ENCODE measurements at regions not wholly inside any gene's neighbourhood (a gene's known extent, or its start where the extent isn't known, plus 50 kb on each side); places are given as distances from the start of the nearest gene placed in this dataset.

DNA sequence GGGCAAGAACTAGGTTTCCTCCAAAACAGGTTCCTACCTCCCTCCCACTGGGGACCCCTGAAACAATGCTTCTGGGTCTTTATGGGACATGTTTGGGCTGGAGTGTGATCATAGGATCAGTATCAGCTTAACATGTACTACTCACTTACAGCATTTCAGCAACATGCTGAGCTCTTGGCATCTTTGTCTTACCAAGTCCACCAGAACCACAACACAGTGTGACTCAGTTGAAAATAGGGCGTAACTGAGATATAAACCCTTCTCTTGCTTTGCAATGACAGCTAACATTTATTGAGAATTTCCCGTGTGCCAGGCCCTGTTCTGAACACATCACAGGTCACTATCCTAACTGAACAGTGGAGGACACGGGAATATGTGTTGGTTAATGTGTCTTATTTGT lies 218.5 kb upstream of the LNX1 start:
- DNase-seq: no peak

DNA sequence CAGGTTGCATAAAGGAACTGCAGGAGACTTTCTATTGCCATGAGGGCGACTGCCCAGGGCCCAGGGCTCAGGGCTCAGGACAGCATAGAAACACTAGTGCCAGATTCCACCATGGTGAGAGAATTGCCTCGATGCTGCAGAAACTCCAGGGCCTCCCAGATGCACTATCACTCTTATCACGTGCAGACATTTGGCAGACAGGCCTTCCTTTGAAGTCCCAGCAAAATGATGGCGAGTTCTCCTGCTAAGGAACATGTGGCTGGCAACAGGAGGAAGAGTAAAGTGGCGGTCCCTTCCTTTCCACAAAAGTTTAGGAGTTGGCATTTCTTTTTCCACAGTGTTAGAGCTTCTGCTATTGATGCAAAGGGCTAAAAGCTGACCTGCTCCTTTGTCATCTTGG lies 214.0 kb upstream of the LNX1 start:
- no peak for DNase-seq

GRCh38 chr4:53804719-53805118 lies 213.4 kb upstream of the LNX1 start:
- peak; percentile 2 to 13 for DNase-seq

DNA sequence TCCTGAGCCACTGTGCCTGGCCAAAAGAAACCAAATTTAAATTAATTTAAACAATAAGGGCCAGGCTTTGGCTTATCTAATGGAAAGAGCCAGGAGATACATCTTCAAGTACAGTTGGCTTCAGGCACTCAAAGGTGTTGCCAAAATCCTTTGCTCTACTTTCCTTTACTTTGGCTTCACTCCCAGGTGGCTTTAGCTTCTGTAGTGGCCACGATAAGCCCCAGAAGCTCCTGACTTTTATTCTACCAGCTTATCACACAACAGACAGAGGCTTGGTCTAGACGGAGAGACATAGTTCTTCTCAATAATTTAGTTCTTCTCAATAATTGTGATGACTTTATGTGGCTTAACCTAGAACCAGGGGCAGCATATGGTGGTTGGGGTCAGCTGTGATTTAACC lies 211.2 kb upstream of the LNX1 start:
- DNase-seq: no peak

DNA sequence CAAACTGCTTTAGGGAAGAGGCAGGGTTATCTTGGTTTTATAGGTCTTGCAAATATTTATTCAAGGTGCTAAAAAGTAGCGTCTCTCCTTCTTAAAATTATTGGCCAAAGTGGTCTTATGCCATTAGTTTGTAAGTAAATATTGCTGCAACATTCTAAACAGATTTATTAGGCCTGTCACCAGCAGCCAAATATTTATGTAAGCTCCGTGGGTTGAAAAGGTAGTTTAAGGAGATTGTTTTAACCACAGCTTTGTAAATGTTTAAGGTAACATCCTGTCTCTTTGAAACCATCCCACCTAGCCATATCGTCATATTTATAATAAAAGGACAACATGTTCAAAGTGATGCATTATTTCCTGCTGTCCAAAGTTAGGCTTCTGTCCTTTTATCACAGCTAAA lies 210.1 kb upstream of the LNX1 start:
- DNase-seq: no peak

DNA sequence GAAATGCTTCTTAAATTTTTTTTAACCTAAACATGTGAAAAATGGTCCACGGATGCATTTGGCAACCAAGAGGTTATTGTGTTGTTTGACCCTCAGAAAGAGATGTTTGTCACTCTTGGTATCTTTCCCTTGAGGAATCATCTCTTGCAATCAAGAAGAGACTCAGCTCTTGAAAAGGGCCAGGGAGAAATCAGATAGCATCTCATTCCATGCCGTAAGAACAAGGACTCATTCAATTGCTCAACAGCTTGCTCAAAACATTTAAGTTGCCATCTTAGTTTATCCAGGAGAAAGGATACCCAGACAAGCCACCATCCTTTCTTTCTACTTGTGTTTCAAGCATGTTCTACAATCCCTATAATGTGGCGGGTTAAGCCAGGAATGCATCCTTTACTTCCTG lies 209.5 kb upstream of the LNX1 start:
- DNase-seq: no peak

DNA sequence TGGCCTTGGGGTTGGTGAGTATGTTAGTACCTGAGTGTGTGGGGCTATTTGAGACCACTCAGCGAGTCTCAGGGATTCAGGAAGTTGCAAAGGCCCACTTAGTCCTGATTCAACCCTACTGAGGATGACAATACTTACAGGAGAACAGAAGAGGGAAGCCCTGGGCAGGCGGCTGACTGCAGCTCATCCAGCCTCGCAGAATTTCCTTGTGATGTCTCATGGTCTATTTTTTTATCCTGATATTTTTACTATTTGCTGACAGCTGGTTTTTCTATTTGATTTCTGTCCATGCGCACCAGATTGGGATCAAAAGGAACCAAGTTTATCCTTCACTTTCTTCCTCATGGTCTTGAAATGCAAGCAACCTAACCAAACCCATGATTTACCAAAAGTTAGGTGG lies 201.8 kb upstream of the LNX1 start:
- no peak for DNase-seq

DNA sequence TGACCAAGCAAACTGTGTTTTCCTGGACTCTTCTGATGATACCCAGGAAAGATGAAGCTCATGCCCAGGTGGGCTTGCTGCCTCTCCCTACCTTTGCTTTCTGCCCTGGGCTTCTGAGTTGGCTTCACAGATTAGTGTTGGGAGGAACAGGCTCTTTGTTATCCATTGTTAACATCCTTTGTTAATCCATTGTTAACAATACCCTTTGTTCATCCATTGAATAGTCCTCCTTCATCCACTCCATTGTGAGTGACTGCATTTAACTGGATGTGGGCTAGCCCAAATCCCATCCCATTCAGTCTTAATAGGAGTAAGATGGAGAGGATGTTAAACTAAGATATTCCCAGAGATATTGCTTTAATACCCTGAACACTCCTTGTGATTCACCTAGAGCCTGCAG lies 199.0 kb upstream of the LNX1 start:
- no peak for DNase-seq

DNA sequence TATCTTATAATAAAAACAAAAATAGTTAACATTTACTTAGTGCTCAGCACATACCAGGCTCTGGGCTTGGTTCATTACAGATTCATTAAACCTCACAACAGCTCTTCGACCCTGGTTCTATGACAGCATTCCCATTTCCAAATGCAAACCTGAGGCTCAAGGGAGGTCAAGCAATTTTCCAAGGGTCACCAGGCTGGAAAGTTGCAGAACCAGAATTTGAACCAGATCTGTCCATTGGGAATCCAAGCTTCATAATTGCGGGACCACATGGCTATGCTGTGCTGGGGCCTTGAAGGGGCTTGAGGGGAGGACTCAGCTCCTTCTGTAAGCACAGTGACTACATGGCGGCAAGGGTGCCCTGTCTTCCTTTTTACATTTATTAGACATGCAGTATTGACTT lies 197.3 kb upstream of the LNX1 start:
- DNase-seq: no peak

DNA sequence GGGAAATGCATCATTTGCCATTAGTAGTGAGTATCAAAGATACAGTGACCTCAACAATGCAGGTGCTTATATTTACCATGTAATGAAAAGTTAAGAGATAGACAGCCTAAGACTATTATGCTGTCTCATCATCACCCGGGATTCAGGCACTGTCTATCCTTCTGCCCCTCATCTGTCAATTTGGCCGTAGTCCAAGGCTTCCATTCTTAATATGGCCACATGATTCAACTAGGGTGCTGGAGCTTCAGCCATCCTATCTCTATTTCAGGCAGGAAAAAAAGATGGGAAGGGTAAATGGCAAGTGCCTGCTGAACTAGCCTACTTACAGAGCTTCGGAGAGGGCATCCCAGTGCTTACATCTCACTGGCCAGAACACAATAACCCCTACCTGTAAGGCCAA lies 196.7 kb upstream of the LNX1 start:
- DNase-seq: no peak

GRCh38 chr4:53786632-53787031 lies 195.3 kb upstream of the LNX1 start:
- no peak for DNase-seq

DNA sequence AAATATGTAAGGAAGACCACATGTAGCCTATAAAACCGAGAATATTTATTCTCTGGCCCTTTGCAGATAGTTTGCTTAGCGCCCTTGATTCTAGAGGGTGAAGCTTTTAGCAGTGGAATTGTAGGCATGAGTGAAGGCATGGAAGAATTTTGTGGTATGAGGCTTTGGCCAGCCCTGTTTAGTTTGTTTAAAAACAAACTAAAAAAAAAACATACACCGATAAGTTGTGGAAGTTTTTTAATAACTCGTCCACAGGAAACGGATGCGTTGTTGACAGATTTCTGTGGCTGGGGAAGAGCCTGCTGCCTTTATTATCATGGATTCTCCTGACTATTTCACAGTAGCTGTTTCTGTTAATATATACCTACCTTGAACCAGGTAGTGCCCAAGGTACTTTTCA lies 194.7 kb upstream of the LNX1 start:
- no peak for DNase-seq

- DNase-seq: no peak
Observed at GRCh38 chr4:53784112-53784511, 192.8 kb upstream of the LNX1 start.

- DNase-seq: no peak
Observed at GRCh38 chr4:53783208-53783859, 192.0 kb upstream of the LNX1 start.

DNA sequence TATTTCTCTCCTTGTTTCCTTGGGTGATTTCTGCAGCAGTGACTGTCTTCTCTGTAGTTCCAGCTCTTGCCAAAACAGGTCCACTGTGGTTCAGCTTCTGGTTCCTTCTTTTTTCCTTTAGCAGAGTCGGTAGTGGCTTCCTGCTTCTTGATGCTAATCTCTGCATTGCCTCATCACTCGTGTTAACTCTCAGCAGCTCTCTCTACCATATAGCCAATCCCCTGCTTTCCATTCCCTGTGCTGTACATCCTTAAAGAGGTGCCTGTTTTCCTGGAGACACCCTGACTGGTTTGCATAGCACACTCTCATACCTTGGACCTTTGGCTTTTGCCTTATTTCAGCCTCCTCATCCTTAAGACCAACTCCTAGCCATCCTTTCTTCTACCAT lies 191.2 kb upstream of the LNX1 start:
- DNase-seq: no peak

DNA sequence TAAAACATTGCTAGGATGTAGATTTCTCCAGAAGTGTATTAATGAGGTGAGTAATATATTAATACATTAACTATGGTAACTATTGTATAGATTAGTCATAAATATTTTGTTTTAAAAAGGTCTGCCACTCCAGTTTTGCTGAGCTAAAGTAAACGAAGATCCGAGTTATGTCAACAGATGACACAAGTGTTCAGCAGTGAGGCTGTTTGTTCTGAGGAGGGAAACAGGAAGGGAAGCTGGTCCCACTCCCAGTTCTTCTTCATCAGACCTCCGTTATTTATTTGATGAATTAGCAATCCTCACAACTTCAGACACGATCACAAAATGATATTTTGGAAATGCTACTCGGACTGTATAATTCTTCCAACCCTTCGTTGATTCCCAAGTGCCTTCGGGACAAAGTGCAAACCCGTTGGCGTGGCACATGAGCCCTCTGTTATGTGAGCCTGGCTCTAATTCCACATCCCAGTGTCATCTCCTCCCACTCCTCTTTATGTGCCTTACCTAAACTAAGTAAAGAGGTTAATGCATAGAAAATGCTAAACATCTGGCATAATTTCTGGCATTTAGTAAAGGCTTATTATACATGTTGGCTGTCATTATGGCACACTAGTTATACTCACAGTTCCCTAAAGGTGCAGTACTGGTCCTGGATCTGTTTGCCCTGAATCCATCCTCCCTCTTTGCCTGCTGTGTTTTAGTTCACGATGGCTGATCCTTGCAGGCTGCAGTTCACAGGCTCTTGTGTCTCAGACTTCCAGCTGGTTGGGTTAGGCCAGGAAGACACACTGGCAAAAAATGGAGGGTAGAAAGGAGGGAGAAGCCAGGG lies 190.6 kb upstream of the LNX1 start:
- no peak for DNase-seq

DNA sequence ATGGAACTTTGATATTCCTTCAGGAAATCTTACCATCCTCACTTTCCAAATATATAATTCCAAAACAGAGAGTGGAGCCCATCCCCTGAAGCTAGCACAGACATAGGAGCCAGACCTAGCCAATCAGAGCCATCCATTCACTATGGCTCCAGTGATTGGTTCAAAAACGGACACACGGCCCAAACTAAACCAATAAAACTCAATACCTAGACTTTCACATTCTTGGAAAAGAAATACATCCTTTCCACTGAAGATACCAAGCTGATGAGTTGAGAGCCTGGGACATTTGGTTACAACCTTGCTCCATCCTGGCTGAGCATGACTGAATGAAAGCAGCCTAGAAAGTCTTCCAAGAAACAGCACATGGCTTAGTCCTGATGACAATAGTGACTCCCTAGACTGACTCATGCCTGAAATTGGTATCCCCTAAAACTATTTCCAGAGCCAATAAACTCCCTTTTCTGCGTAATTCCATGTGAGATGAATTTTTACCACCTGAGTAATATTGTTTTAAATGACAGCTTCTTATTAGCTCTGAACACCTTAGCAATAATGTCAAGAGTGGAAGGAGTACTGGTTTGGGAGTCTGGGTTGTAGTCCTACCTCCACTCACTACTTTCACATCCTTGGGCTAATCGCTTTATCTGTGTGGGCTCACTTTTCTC lies 189.6 kb upstream of the LNX1 start:
- no peak for DNase-seq

GRCh38 chr4:53779025-53779424 lies 187.7 kb upstream of the LNX1 start:
- DNase-seq: no peak

GRCh38 chr4:53778155-53778554 lies 186.9 kb upstream of the LNX1 start:
- DNase-seq: no peak

DNA sequence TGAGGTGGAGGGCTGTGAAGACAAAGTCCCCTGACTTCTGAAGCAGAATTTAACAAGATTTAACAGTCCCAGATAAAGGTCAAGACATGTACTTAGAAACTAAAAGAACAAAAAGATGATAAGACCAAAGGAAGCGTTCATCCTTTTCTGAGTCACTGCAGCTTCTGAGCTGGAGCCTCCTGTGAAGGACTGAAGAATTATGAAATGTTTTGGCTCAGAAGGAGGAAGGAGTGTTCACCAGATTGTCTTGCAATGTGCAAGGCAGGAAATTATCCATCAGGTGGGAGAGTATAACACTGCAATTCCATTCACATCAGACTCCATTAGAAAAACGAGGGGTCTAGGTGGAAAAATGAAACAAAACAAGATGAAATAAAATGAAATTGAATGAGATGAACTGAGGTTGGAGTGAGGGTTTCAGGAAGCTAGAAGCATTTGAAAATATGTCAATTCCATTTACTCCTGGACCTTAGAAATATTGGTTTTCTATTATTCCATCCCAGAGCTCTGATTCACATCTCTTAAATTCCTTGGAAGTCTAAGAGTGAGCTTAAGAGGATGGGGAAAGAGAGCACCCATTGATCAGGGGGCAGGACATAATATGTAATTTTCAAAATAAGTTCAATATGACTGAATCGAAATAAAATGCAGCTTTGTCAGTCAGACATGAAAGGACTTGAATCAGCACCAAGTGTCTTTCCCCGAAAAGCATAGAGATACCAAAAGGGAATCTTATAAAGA lies 186.1 kb upstream of the LNX1 start:
- no peak for DNase-seq

DNA sequence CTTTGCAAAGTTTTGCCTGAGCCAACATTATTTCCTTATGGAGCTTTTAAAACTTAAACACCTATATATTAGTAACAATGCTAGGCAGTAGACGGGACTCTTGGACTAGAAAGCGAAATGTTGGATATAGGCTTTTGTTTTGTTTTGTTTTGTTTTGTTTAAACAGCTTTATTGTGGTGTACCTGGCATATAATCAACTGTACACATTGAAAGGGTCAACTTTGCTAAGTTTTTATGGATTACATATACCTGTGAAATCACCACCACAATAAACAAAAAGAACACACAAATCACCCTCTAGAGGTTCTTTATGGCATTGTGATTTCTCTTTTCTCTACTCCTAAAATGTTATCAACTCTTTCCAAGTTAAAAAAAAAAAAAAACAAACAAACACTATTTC lies 184.9 kb upstream of the LNX1 start:
- no peak for DNase-seq

- no peak for DNase-seq
Observed at GRCh38 chr4:53775381-53775780, 184.1 kb upstream of the LNX1 start.

DNA sequence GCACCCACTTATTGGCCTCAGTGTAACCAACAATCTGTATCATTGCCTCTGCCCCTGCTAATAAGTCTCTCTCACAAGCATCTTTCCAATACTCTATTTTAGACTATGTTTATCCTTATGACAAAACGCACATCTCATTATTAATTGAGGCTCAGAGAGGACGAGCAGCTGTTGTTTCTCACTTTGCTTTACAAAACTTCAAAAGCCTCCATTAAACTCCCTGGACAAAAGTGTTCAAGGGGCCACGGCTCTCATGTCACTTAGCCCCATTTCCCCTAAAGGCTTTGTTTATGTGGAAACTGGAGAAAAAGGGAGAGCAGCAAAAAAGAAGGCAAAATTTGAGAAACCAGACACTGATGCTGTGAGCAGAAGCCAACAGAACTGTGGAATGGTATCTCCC lies 180.0 kb upstream of the LNX1 start:
- no peak for DNase-seq

DNA sequence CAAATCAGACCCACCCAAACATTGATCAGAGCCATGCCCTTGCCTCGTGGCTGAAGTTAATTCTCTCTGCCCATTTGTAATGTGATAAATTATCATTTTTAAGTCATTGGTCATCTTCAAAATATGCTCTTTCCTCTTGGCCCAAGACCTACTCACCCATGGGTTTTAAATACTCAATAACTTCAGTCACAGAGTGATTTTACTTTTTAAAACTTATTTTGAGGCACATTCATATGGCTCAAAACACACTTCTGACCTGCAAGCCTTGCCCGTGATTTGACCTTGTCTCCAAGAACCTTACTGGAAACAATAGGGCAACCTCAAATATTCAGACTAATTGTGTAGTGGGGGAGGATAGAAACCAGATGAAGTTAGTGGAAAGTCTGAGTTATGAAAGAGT lies 176.2 kb upstream of the LNX1 start:
- no peak for DNase-seq
